ENCODE measurements at regions not wholly inside any gene's neighbourhood (a gene's known extent, or its start where the extent isn't known, plus 50 kb on each side); places are given as distances from the start of the nearest gene placed in this dataset.
"Not testable (repeated sequence)": the region's sequence is repeated elsewhere in the genome, so short reads cannot be mapped to it uniquely, and the experiment has no call there.

- not testable (repeated sequence) for DNase-seq
Observed at GRCh38 chr7:17440025-17440784, 141.8 kb downstream of the AHR start.

- DNase-seq, result no peak
Observed at GRCh38 chr7:17440831-17441230, 142.4 kb downstream of the AHR start.

- DNase-seq, result no peak
Observed at GRCh38 chr7:17441557-17441956, 143.1 kb downstream of the AHR start.

- DNase-seq, result no peak
Observed at GRCh38 chr7:17444151-17444550, 145.7 kb downstream of the AHR start.

- no peak for DNase-seq
Observed at GRCh38 chr7:17444673-17445072, 146.2 kb downstream of the AHR start.

- DNase-seq, result no peak
Observed at GRCh38 chr7:17446340-17446739, 147.9 kb downstream of the AHR start.

GRCh38 chr7:17447728-17448478 is 149.5 kb downstream of the AHR start:
- no peak for DNase-seq

GRCh38 chr7:17448479-17449423 is 150.3 kb downstream of the AHR start:
- no peak for DNase-seq

GRCh38 chr7:17456541-17456940 is 158.1 kb downstream of the AHR start:
- no peak for DNase-seq

- no peak for DNase-seq
Observed at GRCh38 chr7:17460001-17460400, 161.5 kb downstream of the AHR start.

- DNase-seq, result no peak
Observed at GRCh38 chr7:17460665-17461064, 162.2 kb downstream of the AHR start.

- no peak for DNase-seq
Observed at GRCh38 chr7:17462131-17462631, 163.7 kb downstream of the AHR start.

- no peak for DNase-seq
Observed at GRCh38 chr7:17463511-17464085, 165.1 kb downstream of the AHR start.

- no peak for DNase-seq
Observed at GRCh38 chr7:17466216-17466615, 167.8 kb downstream of the AHR start.

- DNase-seq, result no peak
Observed at GRCh38 chr7:17467386-17467945, 169.0 kb downstream of the AHR start.

GRCh38 chr7:17471325-17471724 is 172.9 kb downstream of the AHR start:
- no peak for DNase-seq

GRCh38 chr7:17472518-17472917 is 174.1 kb downstream of the AHR start:
- no peak for DNase-seq

GRCh38 chr7:17472939-17473338 is 174.5 kb downstream of the AHR start:
- DNase-seq, result no peak

GRCh38 chr7:17474724-17475344 is 176.4 kb downstream of the AHR start:
- no peak for DNase-seq

GRCh38 chr7:17477182-17477581 is 178.7 kb downstream of the AHR start:
- no peak for DNase-seq

GRCh38 chr7:17481118-17481517 is 182.7 kb downstream of the AHR start:
- DNase-seq, result no peak

GRCh38 chr7:17485368-17485767 is 186.9 kb downstream of the AHR start:
- DNase-seq, result no peak

All from effector CD4-positive, alpha-beta T cell (primary cell).